ENCODE measurements at regions not wholly inside any gene's neighbourhood (a gene's known extent, or its start where the extent isn't known, plus 50 kb on each side); places are given as distances from the start of the nearest gene placed in this dataset.

- DNase-seq = no peak
Observed at GRCh38 chr10:44828508-44829142, 82.5 kb upstream of the TMEM72 start.

- DNase-seq = no peak
Observed at GRCh38 chr10:44829426-44829825, 81.7 kb upstream of the TMEM72 start.

DNA sequence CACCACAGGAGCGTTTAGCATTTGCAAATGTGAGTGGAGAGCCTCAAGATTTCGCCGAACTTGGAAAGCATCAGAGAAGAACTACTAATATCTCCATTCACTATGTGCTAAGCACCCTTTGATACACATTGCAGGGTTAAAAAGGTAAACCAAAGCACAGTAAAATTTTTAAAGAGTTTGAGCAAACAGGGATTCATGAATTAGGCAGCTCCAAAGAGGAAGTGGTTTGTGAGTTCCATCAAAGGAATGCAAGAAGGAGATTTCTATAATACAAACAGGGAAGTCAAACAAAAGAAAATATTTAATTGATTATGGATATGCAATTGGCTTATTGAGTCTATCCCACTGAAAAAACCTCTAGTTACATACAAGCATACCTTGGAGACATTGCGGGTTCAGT, 81.1 kb upstream of the TMEM72 start:
- no peak for DNase-seq

- no peak for DNase-seq
Observed at GRCh38 chr10:44831581-44831980, 79.6 kb upstream of the TMEM72 start.

GRCh38 chr10:44832595-44833390, 78.3 kb upstream of the TMEM72 start:
- no peak for DNase-seq

DNA sequence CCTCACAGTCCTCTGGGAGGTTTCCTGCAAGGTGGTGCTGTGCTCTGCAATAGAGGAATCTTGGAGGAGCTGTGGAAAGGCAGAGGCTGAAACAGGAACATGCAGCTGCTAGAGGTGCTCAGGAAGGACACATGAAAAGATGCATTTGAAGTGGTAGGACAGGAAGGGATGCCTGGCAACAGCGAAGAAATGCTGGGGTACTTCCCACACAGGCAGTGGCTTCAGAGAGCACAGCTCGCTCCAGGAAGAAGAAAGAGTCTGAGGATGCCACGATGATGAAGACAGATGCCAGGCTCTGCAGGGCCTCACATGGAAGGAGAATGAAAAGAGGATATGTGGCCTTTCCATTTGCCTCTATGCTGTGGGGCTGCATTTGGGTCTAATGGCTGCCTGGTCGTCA, 77.0 kb upstream of the TMEM72 start:
- DNase-seq = no peak

GRCh38 chr10:44835300-44835699, 75.8 kb upstream of the TMEM72 start:
- no peak for DNase-seq

GRCh38 chr10:44843484-44843883, 67.7 kb upstream of the TMEM72 start:
- no peak for DNase-seq

GRCh38 chr10:44845361-44846175, 65.6 kb upstream of the TMEM72 start:
- DNase-seq = no peak

GRCh38 chr10:44847110-44847509, 64.0 kb upstream of the TMEM72 start:
- no peak for DNase-seq

DNA sequence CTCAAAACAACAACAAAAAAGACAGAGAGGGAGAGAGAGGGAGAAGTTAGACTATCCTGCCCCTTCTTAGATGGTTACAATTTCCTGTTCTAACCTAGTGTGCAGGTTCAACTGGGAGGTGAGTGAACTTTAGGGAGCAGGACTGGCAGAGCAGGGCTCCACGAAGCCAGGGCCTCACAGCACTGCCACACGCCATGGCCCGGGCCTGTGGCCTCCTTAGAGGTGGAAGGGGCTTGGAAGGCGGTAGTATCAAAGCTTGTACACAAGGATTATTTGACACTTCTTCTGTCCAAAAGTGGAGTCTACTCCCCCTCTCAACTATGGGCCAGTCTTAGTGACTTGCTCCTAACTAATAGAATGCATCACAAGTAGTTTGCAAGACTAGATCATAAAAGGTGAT, 62.9 kb upstream of the TMEM72 start:
- no peak for DNase-seq

DNA sequence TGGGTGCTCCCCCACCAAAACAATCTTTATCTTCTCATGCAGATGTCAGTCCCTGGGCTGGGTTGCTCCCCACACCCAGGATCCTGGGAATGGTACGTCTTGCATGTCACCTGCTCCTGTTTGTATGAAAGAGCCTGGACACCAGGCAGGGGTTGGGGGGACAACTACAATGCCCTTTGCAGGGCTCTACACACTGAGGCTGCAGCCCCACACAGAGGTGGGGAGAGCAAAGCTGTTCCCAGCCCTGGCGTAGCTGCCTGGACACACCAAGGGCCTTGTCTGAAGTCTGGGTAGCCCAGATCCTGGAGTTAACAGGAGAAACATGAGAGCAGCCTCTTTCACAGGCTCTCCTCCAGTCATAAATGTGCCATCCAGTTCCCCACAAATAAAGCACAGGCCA, 61.2 kb upstream of the TMEM72 start:
- DNase-seq = no peak

- no peak for DNase-seq
Observed at GRCh38 chr10:44850356-44850934, 60.7 kb upstream of the TMEM72 start.

- no peak for DNase-seq
Observed at GRCh38 chr10:44851413-44851812, 59.7 kb upstream of the TMEM72 start.

DNA sequence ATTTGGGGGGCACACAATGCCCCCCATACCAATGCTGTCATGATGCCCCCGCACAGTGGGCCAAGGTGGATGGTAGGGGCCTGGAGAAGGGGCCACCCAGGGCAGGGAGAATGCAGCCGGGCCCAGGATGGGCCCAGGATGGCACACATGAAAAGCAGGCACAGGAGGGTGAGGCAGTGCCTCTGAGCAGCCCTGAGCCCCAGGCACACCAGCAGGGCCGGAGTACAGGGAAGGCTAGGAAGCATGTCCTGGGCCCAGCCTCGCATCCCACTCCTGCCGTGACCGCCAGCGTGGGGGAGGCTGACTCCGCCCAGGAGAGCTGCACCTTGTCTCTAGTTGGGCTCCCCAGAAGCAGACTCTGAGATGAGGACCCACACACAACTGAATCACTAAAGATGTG, 59.3 kb upstream of the TMEM72 start:
- no peak for DNase-seq

GRCh38 chr10:44853148-44853734, 57.9 kb upstream of the TMEM72 start:
- DNase-seq = no peak

DNA sequence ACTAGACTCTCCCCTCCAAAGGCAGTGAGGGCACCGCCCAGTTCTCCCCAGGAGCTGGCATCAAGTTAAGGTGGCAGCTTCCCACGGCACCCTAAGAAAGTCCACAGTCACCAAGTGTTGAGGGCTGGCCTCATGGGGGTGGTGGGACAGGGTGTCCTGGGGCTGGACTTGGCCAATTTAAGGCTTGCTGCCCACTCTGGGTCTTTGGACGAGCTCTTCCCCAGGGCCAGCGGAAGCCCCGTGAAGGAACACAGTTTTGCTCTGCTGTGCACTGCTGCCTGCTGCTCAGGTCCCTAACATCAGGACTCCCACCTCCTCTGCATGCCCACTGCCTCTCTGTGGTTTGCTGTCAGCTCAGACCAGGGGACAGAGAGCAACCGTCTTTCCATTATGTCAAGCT, 57.3 kb upstream of the TMEM72 start:
- DNase-seq = no peak

- no peak for DNase-seq
Observed at GRCh38 chr10:44854693-44855350, 56.3 kb upstream of the TMEM72 start.

DNA sequence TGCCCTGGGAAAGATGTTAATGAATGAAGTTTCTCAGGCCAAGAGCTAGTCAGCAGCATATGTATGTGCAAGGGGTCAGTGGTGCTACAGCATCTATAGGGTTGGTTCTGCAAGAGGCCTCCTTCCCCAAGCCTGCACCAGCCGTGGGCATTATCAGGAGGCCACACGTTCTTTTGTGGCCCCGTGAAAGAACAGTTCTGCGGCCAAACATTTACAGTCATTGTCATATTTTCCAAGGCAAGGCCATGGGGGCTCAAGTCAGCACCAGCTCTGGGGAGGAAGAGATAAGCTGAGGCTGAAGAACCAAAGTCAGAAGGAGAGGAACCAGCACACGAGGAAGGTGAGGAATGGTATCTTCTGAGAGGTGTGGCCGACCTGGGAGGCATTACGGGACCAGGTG, 54.4 kb upstream of the TMEM72 start:
- no peak for DNase-seq

GRCh38 chr10:44857363-44858016, 53.6 kb upstream of the TMEM72 start:
- no peak for DNase-seq

DNA sequence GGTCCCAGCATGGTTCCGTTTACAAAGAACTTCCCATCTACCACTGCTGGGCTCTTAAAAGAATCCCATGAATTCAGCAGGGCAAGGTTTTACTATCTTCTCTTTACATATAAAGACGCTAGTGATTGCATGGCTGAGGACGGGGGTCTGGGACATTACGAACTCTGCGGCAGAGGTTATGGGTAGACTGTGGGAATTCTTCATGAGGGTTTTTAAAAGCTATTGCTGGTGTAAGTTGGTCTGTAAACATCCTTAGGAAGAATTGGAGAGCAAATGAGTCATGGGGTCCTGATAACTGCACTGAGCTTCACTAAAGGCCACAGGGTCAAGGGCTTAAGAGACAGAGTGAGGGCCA, 53.1 kb upstream of the TMEM72 start:
- no peak for DNase-seq

- no peak for DNase-seq
Observed at GRCh38 chr10:44858988-44859387, 52.1 kb upstream of the TMEM72 start.

Data from NCI-H510A (cell line).